ENCODE measurements at regions not wholly inside any gene's neighbourhood (a gene's known extent, or its start where the extent isn't known, plus 50 kb on each side); places are given as distances from the start of the nearest gene placed in this dataset.

DNA sequence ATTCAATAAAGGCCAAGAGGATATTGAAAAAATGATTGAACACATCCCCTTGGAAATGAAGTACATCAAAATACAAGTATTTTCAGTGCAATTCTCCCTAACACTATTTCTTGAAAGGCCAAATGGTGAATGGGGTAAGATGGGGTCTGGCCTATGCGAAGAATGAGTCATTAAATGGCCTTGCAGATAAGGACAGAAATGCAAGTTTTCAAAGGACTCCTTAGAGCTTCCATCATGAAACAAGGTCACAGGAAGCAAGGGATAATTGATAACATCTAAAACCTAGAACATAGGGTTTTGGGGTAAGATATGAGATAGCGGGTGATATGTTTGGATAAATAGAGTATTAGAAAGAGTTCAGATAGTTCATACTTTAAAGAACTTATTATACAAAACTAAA is 109.3 kb upstream of the ABCB5 start:
- Mint-ChIP-seq H3K4me1 (ENCODE audit: unreplicated experiment) (no peaks in the 10 kb centered on the region), H3K4me3 (ENCODE audit: unreplicated experiment) (no peak overlapping the region), H3K27me3 (ENCODE audit: unreplicated experiment) (no peaks in the 10 kb centered on the region), H3K9me3 (ENCODE audit: unreplicated experiment) (no peaks in the 10 kb centered on the region), H3K27ac (ENCODE audit: unreplicated experiment) (no peak overlapping the region), H3K36me3 (ENCODE audit: low read depth, unreplicated experiment) (no peaks in the 10 kb centered on the region)
- DNase-seq (ENCODE audit: low spot score), result no peak
- TF ChIP-seq, protein P1, sequence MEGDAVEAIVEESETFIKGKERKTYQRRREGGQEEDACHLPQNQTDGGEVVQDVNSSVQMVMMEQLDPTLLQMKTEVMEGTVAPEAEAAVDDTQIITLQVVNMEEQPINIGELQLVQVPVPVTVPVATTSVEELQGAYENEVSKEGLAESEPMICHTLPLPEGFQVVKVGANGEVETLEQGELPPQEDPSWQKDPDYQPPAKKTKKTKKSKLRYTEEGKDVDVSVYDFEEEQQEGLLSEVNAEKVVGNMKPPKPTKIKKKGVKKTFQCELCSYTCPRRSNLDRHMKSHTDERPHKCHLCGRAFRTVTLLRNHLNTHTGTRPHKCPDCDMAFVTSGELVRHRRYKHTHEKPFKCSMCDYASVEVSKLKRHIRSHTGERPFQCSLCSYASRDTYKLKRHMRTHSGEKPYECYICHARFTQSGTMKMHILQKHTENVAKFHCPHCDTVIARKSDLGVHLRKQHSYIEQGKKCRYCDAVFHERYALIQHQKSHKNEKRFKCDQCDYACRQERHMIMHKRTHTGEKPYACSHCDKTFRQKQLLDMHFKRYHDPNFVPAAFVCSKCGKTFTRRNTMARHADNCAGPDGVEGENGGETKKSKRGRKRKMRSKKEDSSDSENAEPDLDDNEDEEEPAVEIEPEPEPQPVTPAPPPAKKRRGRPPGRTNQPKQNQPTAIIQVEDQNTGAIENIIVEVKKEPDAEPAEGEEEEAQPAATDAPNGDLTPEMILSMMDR (IDR thresholded peaks at IDR 0.05; ENCODE audit: unreplicated experiment), result no peak

DNA sequence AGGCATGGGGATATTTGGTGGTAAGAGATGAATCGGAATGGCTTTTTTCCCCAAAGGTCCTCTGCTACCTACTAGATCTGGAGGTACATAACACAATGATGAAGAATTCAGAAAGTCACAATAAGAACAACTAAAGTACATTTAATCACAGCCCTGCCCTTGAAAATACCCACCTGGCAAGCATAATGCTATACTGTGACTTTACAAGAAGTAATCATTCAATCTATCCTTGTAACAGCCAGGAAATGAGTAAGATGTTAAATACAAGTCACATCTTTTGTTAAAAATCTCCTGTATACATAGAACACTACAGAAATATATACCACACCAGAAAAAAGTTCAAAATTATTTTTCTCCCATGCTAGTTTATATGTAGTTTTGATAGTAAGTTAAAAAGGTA is 108.3 kb upstream of the ABCB5 start:
- Mint-ChIP-seq H3K27me3 (ENCODE audit: unreplicated experiment) (no peaks in the 10 kb centered on the region), H3K9me3 (ENCODE audit: unreplicated experiment) (no peaks in the 10 kb centered on the region), H3K36me3 (ENCODE audit: low read depth, unreplicated experiment) (no peaks in the 10 kb centered on the region), H3K27ac (ENCODE audit: unreplicated experiment) (no peak overlapping the region), H3K4me1 (ENCODE audit: unreplicated experiment) (no peaks in the 10 kb centered on the region), H3K4me3 (ENCODE audit: unreplicated experiment) (no peak overlapping the region)
- no peak for DNase-seq (ENCODE audit: low spot score)
- TF ChIP-seq, protein P1 (IDR thresholded peaks at IDR 0.05; ENCODE audit: unreplicated experiment), result no peak

DNA sequence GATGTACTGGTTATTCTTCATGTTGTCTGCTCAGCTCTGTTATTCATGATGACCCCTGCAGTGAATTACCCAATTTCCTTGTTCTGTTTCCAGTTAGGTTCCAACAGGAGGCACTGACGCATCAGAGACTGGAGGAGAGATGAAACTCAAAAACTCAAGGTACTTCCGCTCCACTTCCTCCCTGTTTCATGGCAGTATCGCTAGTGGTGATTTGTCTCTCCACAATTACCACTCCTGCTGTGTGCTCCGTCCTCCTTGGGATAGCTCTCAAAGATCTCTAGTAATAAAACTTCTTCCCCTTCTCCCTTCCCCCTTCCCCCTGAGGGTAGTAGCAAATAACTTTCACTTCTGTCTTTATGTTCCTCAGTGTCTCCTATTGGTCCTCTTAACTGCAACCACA is 107.4 kb upstream of the ABCB5 start:
- Mint-ChIP-seq H3K9me3 (ENCODE audit: unreplicated experiment) (no peaks in the 10 kb centered on the region), H3K4me1 (ENCODE audit: unreplicated experiment) (no peaks in the 10 kb centered on the region), H3K4me3 (ENCODE audit: unreplicated experiment) (no peak overlapping the region), H3K27me3 (ENCODE audit: unreplicated experiment) (no peaks in the 10 kb centered on the region), H3K27ac (ENCODE audit: unreplicated experiment) (no peak overlapping the region), H3K36me3 (ENCODE audit: low read depth, unreplicated experiment) (no peaks in the 10 kb centered on the region)
- TF ChIP-seq, protein P1 (IDR thresholded peaks at IDR 0.05; ENCODE audit: unreplicated experiment), result no peak
- DNase-seq (ENCODE audit: low spot score), result no peak

DNA sequence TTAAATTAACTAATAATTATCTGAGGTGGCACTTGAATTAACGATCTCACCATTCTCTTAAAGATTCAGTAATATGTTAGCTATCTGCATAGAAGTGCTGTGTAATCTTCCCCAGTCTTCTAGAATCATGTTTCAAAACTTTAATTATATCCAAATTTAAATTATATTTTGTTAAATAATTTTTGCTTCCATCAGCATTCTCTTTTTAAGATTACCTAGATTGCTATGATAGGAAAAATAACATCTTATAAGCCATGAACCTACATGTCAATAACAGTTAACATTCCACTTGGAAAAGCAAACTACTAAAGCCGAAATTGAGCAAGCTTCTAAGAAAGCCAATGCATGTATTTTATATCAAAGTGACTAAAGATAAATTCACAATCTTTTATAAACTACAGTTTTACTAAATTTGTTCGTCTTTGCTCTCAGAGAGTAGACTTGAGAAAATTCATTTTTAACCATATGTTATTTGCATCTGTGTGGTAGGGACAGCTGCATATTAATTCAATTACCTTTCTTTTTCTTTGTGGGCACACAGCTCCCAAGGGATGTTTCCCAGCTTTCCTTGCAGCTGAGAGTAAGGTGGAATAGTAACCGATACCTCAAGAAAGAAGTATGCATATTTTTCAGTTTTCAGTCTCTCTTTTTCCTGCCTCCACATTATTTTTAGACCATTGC is 105.4 kb upstream of the ABCB5 start:
- no peaks in the 10 kb centered on the region for H3K27me3 Mint-ChIP-seq (ENCODE audit: unreplicated experiment)
- no peaks in the 10 kb centered on the region for H3K36me3 Mint-ChIP-seq (ENCODE audit: low read depth, unreplicated experiment)
- H3K9me3 Mint-ChIP-seq (ENCODE audit: unreplicated experiment), result no peaks in the 10 kb centered on the region
- H3K4me1 Mint-ChIP-seq (ENCODE audit: unreplicated experiment), result no peaks in the 10 kb centered on the region
- TF ChIP-seq, protein P1 (IDR thresholded peaks at IDR 0.05; ENCODE audit: unreplicated experiment), result no peak
- H3K27ac Mint-ChIP-seq (ENCODE audit: unreplicated experiment), result no peak overlapping the region
- no peak for DNase-seq (ENCODE audit: low spot score)
- no peak overlapping the region for H3K4me3 Mint-ChIP-seq (ENCODE audit: unreplicated experiment)

DNA sequence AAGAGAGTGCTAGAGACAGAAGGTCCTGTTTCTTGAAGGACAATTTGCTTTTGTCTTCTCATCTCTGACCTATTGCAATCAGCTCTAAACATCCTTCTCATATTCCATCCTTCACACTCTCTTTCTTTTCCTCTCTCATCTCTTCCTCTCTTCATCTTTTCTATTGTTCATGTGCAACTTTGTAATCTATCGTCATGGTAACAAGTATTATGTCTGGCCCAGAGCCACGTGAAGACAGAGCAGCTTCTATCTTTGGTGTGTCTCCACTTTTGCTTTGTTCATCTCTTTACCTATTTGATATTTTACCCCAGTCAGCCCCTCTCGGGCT is 104.9 kb upstream of the ABCB5 start:
- Mint-ChIP-seq H3K27ac (ENCODE audit: unreplicated experiment) (no peak overlapping the region), H3K9me3 (ENCODE audit: unreplicated experiment) (no peaks in the 10 kb centered on the region), H3K27me3 (ENCODE audit: unreplicated experiment) (no peaks in the 10 kb centered on the region), H3K4me3 (ENCODE audit: unreplicated experiment) (no peak overlapping the region), H3K4me1 (ENCODE audit: unreplicated experiment) (no peaks in the 10 kb centered on the region), H3K36me3 (ENCODE audit: low read depth, unreplicated experiment) (no peaks in the 10 kb centered on the region)
- no peak for DNase-seq (ENCODE audit: low spot score)
- TF ChIP-seq, protein P1 (IDR thresholded peaks at IDR 0.05; ENCODE audit: unreplicated experiment), result no peak

All from endothelial cell (in vitro differentiated cells).